Fibroblast of skin of left quadriceps (primary cell): ENCODE measurements at regions not wholly inside any gene's neighbourhood (a gene's known extent, or its start where the extent isn't known, plus 50 kb on each side); places are given as distances from the start of the nearest gene placed in this dataset.
"Not testable (repeated sequence)": the region's sequence is repeated elsewhere in the genome, so short reads cannot be mapped to it uniquely, and the experiment has no call there.

ENCODE experiments used
- DNase-seq, 2 experiments: peaks; one replicate each; pipeline ENCODE4 v3.0.0-alpha.2; 2013; ENCODE audit warnings: low read depth in 2 of 2

- DNase-seq: no peak
These were observed 106.4 kb downstream of the BRD1 start for GRCh38 chr22:49721211-49721763.

DNA sequence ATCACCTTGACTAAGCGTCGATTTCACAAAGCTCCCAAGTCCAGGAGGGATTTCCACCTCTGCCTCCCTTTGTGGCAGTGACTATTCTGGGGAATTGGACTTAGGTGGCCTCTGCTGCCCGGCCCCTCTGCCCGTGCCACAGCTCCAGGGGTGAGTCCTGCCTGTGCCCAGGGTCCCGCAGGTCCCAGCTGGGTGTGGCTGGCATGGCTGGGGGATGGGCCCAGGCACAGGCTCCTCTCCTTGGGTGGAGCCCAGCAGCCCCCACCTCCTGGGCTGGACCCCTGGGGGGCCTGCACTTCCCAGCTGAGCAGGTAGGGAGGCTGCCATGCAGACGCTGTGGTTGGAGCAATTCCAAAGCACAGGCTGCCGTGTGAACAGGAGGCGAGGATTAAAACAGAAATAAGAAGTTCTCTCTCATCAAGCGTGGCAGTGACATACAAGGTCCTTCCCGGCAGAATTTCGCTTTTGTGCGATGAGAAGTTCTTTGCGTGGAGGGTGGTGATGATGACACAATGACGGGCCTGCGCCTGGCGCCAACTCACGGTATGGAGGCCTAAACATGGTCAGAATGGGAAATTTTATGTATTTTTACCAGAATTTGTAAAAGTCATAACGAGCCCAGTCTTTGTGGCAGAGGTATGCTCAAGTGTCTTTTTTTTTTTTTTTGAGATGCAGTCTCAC is 107.3 kb downstream of the BRD1 start:
- DNase-seq: no peak

DNA sequence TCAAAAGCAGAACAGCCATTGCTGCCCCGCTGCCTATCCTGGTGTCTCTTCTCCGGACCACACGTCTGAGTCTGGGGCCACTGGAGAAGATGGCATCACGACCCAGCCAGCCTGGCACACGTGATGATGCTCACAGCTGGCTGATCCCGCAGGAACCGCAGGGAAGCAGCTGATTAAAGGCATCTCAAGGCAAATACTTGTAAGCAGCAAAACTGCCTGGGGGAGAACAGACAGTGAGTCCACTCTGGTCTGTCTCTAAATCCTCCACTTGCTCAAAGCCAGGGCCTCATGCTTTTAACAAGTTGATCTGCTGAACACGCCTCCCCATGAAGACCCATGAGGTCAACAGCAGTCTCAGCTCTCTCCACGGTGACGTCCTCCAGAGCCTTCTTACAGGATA is 108.6 kb downstream of the BRD1 start:
- DNase-seq: no peak

DNA sequence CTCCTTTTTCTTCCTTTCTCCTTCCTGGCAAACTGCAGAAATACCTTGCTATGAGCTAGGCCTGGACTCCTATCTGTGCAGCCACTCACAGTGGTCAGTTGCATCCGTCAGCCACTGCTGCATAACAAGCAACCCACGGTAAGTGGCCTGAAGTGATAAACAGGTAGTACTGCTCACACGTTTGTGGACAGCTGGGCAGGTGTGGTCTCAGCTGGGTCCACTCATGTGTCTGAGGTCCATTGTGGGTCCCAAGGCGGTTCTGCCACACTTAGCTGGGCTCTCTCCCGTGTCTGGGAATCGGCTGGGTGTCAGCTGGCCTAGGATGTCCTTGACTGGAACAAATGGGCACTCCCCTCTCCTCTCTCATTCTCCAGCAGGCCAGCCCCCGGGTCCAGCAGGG is 109.3 kb downstream of the BRD1 start:
- DNase-seq: no peak

GRCh38 chr22:49717322-49717919 is 110.3 kb downstream of the BRD1 start:
- DNase-seq: no peak

- no peak for DNase-seq
These were observed 111.2 kb downstream of the BRD1 start for GRCh38 chr22:49716441-49716840.

- no peak for DNase-seq
These were observed 112.2 kb downstream of the BRD1 start for GRCh38 chr22:49715450-49715849.

DNA sequence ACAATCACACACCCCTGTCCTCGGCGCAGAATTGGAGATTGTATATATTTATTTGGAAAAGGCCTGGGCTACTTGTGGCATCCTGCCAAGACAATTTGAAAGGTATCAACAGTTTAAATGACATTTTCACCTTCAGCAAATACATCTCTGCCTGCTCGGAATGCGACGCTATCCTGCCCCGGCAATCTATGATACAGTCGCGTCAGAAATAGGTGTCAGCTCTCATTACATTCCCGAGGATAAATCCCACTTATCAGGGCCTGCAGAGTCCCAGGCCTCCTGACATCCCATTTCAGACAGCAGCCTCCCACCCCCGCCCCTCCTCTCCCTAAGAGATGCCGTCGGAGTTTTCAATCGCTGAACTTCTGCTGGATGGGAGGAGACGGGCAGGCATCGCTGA is 114.7 kb downstream of the BRD1 start:
- DNase-seq: no peak

GRCh38 chr22:49712195-49712791 is 115.4 kb downstream of the BRD1 start:
- DNase-seq: no peak

DNA sequence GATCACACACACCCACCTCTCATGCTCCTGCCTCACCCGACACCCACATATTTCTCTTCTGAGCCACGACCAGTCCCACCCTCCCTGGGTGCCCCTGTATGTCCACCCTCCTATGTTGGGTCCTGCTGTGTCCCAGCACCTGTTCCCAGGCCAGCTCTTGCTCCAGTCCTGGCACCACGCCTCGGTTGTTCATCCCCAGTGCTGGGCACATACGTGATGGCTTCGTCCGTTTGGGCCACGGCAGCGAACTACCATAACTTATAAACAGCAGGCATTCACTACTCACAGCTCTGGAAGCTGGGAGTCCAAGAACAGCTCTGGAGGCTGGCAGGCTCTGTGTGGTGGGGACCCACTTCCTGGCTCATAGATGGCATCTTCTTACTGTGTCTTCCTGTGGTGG is 116.9 kb downstream of the BRD1 start:
- no peak for DNase-seq

DNA sequence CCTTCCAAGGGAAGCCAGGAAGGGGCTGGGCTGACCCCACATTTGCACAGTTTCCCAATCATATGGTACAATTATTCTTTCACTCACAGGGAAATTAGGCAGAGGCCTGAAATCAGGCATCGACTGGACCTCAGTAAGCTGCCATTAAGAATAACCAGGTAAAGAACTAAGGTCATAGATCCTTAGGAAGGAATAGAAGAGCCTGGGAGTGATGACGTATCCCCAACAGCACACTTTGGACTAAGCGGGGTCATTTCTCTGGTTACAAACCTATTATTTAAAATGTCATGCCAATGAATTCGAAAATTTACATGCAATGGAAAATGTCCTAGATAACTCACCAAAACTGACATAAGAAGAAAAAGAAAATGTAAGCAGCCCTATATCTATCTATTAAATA is 118.2 kb downstream of the BRD1 start:
- no peak for DNase-seq

DNA sequence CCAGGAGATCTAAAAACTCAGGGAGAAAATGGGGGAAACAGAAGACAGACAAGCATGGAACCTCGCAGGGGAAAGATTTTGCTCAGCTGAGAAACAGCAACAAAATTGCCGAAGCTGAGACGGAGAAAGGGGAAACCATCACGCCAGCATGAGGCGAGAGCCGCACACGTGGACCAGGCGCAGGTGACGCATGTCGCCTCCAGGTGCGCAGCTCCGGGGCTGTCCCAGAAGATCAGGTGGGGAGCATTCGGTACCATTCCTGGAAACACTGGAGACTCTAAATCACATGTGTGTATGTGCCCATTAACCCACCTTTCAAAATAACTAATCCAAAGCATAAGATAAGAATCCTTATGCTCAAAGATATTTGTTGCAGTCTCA is 121.7 kb downstream of the BRD1 start:
- DNase-seq: no peak

- DNase-seq: no peak
These were observed 122.3 kb downstream of the BRD1 start for GRCh38 chr22:49705216-49705971.

GRCh38 chr22:49704345-49705215 is 123.1 kb downstream of the BRD1 start:
- DNase-seq: no peak

- DNase-seq: no peak
These were observed 123.7 kb downstream of the BRD1 start for GRCh38 chr22:49703990-49704344.

DNA sequence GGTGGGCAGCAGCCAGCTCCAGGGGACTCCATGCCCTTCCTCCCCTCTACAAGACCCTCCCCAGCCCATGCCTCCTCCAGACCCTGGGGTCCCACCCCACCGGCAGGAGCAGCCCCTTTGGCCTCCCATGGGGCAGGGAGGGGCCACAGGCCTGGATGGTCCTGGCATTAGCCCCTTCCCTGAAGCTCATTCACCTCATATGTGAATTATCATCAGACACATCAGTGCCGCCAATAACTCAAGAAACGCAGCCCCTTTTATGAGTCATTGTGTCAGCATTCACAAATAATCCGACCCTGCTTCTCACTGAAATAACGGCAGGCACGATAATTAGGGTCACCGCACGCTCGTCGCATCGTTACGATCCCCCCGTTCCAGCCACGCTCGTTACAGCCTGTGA is 124.2 kb downstream of the BRD1 start:
- DNase-seq: no peak

GRCh38 chr22:49702068-49702397 is 125.6 kb downstream of the BRD1 start:
- DNase-seq: no peak

GRCh38 chr22:49701380-49702067 is 126.1 kb downstream of the BRD1 start:
- no peak for DNase-seq

GRCh38 chr22:49699928-49700498 is 127.7 kb downstream of the BRD1 start:
- no peak for DNase-seq

DNA sequence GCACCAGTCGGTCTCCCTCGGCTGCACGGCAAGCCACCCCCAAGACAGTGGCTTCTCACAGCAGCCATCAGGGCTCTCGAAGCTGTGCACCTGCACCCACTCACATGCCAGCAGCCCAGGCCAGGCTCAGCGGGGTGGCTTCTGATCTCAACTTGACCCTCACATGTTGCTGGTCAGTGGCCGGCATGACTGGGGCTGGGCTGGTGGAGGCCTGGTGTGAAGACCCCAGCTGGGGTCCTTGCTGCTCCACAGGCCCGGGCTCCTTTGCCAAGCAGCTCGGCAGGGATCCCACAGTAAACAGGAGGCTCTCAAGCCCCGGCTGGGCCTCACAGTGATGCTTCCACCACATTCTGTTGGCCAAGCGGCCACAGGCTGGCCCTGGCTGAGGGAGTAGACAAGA is 128.2 kb downstream of the BRD1 start:
- no peak for DNase-seq

- not testable (repeated sequence) for DNase-seq
These were observed 129.1 kb downstream of the BRD1 start for GRCh38 chr22:49698616-49699015.
